Thyroid gland (tissue), 4 donors: ENCODE measurements at regions not wholly inside any gene's neighbourhood (a gene's known extent, or its start where the extent isn't known, plus 50 kb on each side); places are given as distances from the start of the nearest gene placed in this dataset.

ENCODE experiments used
- CTCF ChIP-seq, 6 experiments: fragments of 200-600 bp in 3 of 6; fragments of 450-650 bp in 3 of 6; sonication (generic) in 3 of 6; IDR thresholded peaks; one replicate each; pipeline ENCODE4 v1.5.1; 2016 to 2019; ENCODE audit warnings: antibody characterized with exemption in 6 of 6, mild to moderate bottlenecking in 2 of 6, inconsistent platforms in 1 of 6, moderate library complexity in 1 of 6
- POLR2A ChIP-seq, 2 donors: fragments of 450-650 bp; IDR thresholded peaks; one replicate each; pipeline ENCODE4 v1.6.1; 2017; ENCODE audit warnings: antibody characterized with exemption in 2 of 2, mild to moderate bottlenecking in 2 of 2, moderate library complexity in 1 of 2

GRCh38 chrX:40273356-40274050 lies 175.7 kb upstream of the BCOR start:
- TF ChIP-seq POLR2A (IDR thresholded peaks at IDR 0.05) (no peak), CTCF (IDR thresholded peaks at IDR 0.05) (no peak)
